WTC11 (cell line): ENCODE measurements at regions not wholly inside any gene's neighbourhood (a gene's known extent, or its start where the extent isn't known, plus 50 kb on each side); places are given as distances from the start of the nearest gene placed in this dataset.

Source experiments
- ATAC-seq: fragments of 200-7000 bp; cut with Tn5 transposase; 2 replicates; pipeline ENCODE4 v1.10.0; 2021; ENCODE audit warnings: mild to moderate bottlenecking, moderate library complexity
- CTCF ChIA-PET: fragments of 300-600 bp; sonication (Branson Sonifier 250); formaldehyde crosslinking; loops from one replicate; lab custom pipeline; 2021; ENCODE audit warnings: antibody characterized with exemption; lab: Charles Lee
- POLR2A ChIA-PET: fragments of 350-600 bp; sonication (Branson Sonifier 250); formaldehyde crosslinking; loops from one replicate; lab custom pipeline; 2021; ENCODE audit warnings: antibody characterized with exemption; lab: Charles Lee
- DNase-seq: peaks from one replicate; pipeline ENCODE4 v3.0.0; 2021; ENCODE audit warnings: low spot score
- H3K27ac Mint-ChIP-seq: 2 replicates; pipeline ENCODE4 v1.8.0; 2021; ENCODE audit warnings: mixed read lengths
- H3K27me3 Mint-ChIP-seq: 2 replicates; pipeline ENCODE4 v1.8.0; 2021; ENCODE audit warnings: low read depth, mild to moderate bottlenecking, moderate library complexity, mixed read lengths
- H3K36me3 Mint-ChIP-seq: 2 replicates; pipeline ENCODE4 v1.8.0; 2021; ENCODE audit warnings: mixed read lengths
- H3K4me1 Mint-ChIP-seq: 2 replicates; pipeline ENCODE4 v1.8.0; 2022; ENCODE audit warnings: mixed read lengths
- H3K4me3 Mint-ChIP-seq: 2 replicates; pipeline ENCODE4 v1.8.0; 2021; ENCODE audit warnings: mild to moderate bottlenecking, moderate library complexity, mixed read lengths
- H3K9me3 Mint-ChIP-seq: 2 replicates; pipeline ENCODE4 v1.8.0; 2021; ENCODE audit warnings: mixed read lengths
- E2F1 ChIP-seq: sonication (generic); formaldehyde crosslinking; IDR thresholded peaks from 2 replicates; pipeline ENCODE4 v1.8.0; 2022; ENCODE audit warnings: mild to moderate bottlenecking, missing genetic modification reagents
- ELF4 ChIP-seq: sonication (generic); formaldehyde crosslinking; IDR thresholded peaks from 2 replicates; pipeline ENCODE4 v1.8.1; 2022; ENCODE audit warnings: low read depth, mild to moderate bottlenecking, moderate library complexity, missing genetic modification reagents
- EMX1 ChIP-seq: fragments of 250-450 bp; sonication (Bioruptor Pico); IDR thresholded peaks from 2 replicates; pipeline ENCODE4 v1.8.0; 2021; ENCODE audit warnings: mild to moderate bottlenecking
- FOXJ3 ChIP-seq: sonication (generic); formaldehyde crosslinking; IDR thresholded peaks from 2 replicates; pipeline ENCODE4 v1.9.0; 2021; ENCODE audit warnings: missing genetic modification reagents, mild to moderate bottlenecking, borderline replicate concordance
- FOXK1 ChIP-seq: sonication (generic); formaldehyde crosslinking; IDR thresholded peaks from 2 replicates; pipeline ENCODE4 v1.8.0; 2022; ENCODE audit warnings: mild to moderate bottlenecking, moderate library complexity, missing genetic modification reagents
- MLX ChIP-seq: sonication (generic); formaldehyde crosslinking; IDR thresholded peaks from 2 replicates; pipeline ENCODE4 v1.8.1; 2023; ENCODE audit warnings: mild to moderate bottlenecking, missing genetic modification reagents, moderate library complexity
- NFATC4 ChIP-seq: fragments of 250-450 bp; sonication (Bioruptor Pico); IDR thresholded peaks from 2 replicates; pipeline ENCODE4 v1.9.0; 2021; ENCODE audit warnings: mild to moderate bottlenecking
- NFE2L1 ChIP-seq: sonication (generic); formaldehyde crosslinking; IDR thresholded peaks from 2 replicates; pipeline ENCODE4 v1.8.1; 2023; ENCODE audit warnings: missing genetic modification reagents
- NR1H2 ChIP-seq: sonication (generic); formaldehyde crosslinking; IDR thresholded peaks from 2 replicates; pipeline ENCODE4 v1.9.0; 2021; ENCODE audit warnings: mild to moderate bottlenecking, moderate library complexity, missing genetic modification reagents
- RORB ChIP-seq: fragments of 250-450 bp; sonication (Bioruptor Pico); IDR thresholded peaks from 2 replicates; pipeline ENCODE4 v1.9.0; 2021; ENCODE audit warnings: mild to moderate bottlenecking
- SOX15 ChIP-seq: fragments of 250-450 bp; sonication (Bioruptor Pico); IDR thresholded peaks from 2 replicates; pipeline ENCODE4 v1.9.0; 2021; ENCODE audit warnings: mild to moderate bottlenecking
- TP53 ChIP-seq: sonication (generic); formaldehyde crosslinking; IDR thresholded peaks from 2 replicates; pipeline ENCODE4 v1.8.1; 2023; ENCODE audit warnings: mild to moderate bottlenecking, missing genetic modification reagents
- ZBTB21 ChIP-seq: sonication (generic); formaldehyde crosslinking; IDR thresholded peaks from 2 replicates; pipeline ENCODE4 v1.8.1; 2023; ENCODE audit warnings: mild to moderate bottlenecking, missing genetic modification reagents, borderline replicate concordance
- ZNF138 ChIP-seq: sonication (generic); formaldehyde crosslinking; conservative IDR thresholded peaks from 2 replicates; pipeline ENCODE4 v1.8.1; 2022; ENCODE audit warnings: mild to moderate bottlenecking, moderate library complexity, missing genetic modification reagents
- ZNF219 ChIP-seq: sonication (generic); formaldehyde crosslinking; IDR thresholded peaks from 2 replicates; pipeline ENCODE4 v1.8.0; 2023; ENCODE audit warnings: missing genetic modification reagents, mild to moderate bottlenecking, borderline replicate concordance
- ZNF512 ChIP-seq: sonication (generic); formaldehyde crosslinking; IDR thresholded peaks from 2 replicates; pipeline ENCODE4 v1.8.1; 2022; ENCODE audit warnings: missing genetic modification reagents, borderline replicate concordance
- TF ChIP-seq, protein P1 (sequence below): sonication (generic); formaldehyde crosslinking; IDR thresholded peaks from 2 replicates; pipeline ENCODE4 v1.8.0; 2023; ENCODE audit warnings: missing genetic modification reagents
- TF ChIP-seq, protein P2 (sequence below): sonication (generic); formaldehyde crosslinking; IDR thresholded peaks from 2 replicates; pipeline ENCODE4 v1.8.1; 2022; ENCODE audit warnings: mild to moderate bottlenecking, moderate library complexity, missing genetic modification reagents
- TF ChIP-seq, protein P3 (sequence below): sonication (generic); formaldehyde crosslinking; IDR thresholded peaks from 2 replicates; pipeline ENCODE4 v1.8.1; 2023; ENCODE audit warnings: mild to moderate bottlenecking, missing genetic modification reagents
- TF ChIP-seq, protein P4 (sequence below): sonication (generic); formaldehyde crosslinking; IDR thresholded peaks from 2 replicates; pipeline ENCODE4 v1.8.1; 2022; ENCODE audit warnings: low read depth, missing genetic modification reagents, borderline replicate concordance

- no peak for TF ChIP-seq ZNF138 (CRISPR knock-in tag)
- TF ChIP-seq, protein P1, sequence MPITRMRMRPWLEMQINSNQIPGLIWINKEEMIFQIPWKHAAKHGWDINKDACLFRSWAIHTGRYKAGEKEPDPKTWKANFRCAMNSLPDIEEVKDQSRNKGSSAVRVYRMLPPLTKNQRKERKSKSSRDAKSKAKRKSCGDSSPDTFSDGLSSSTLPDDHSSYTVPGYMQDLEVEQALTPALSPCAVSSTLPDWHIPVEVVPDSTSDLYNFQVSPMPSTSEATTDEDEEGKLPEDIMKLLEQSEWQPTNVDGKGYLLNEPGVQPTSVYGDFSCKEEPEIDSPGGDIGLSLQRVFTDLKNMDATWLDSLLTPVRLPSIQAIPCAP: no peak
- no peak for TF ChIP-seq NR1H2 (CRISPR knock-in tag)
These were observed 124.5 kb upstream of the IPO9 start (continued) for GRCh38 chr1:201704439-201704792.

DNA sequence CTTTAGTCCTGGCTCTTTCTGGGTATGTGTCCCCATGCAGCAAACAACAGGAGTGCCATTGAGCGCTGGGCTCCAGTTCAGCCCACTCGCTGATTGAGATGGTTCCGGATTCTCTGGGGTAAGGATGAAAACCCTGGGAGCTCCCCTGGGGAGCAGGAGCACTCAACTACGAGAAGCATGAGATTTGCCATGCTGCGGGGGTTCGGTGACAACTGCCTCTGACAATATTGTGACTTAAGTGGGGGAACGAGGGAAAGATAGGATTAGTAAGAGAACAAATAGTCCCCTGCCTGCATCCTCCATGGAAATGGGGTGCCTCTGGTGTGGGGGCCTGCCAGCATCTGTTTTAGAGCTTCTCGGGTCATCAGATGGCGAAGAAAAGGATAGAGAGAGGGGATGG, 123.6 kb upstream of the IPO9 start:
- H3K4me3 Mint-ChIP-seq: no peak overlapping the region

DNA sequence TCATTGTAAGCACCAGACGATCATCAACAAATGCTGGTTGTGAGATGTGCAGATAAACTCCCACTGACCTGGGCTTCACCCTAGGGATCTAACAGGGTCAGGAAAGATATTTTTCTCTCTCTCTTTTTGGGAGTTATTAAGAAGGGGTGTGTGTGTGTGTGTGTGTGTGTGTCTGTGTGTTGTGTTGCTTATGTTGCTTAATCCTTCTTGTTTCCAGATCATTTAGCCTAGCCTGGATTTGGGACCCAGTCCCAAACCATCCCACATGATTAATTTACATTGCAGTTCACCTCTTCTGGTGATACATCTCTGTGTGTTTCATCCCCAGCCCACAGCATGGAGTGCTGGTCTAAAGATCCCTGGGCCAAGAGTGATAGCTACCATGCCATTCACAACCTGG, 122.8 kb upstream of the IPO9 start:
- Mint-ChIP-seq H3K27me3 (no peaks in the 10 kb centered on the region), H3K36me3 (peaks cover 9% of the 10 kb centered on the region), H3K9me3 (peaks cover 8% of the 10 kb centered on the region), H3K4me3 (no peak overlapping the region), H3K4me1 (peaks cover 29% of the 10 kb centered on the region), H3K27ac (no peak overlapping the region)
- ChIA-PET POLR2A (no interaction called here), CTCF (interaction anchor here (1.0 to 15.4 kb wide), 4 partner anchors 32 to 225 kb away, joined by 3 to 378 read pairs (median 79); no protein-coding TSS in a partner anchor)
- ATAC-seq (no peak), DNase-seq (no peak)
- TF ChIP-seq ZBTB21 (CRISPR knock-in tag) (no peak), EMX1 (CRISPR knock-in tag) (no peak), NFATC4 (no peak), MLX (CRISPR knock-in tag) (no peak), FOXK1 (CRISPR knock-in tag) (no peak), ELF4 (CRISPR knock-in tag) (no peak), NFE2L1 (no peak), RORB (CRISPR knock-in tag) (no peak), SOX15 (CRISPR knock-in tag) (no peak), ZNF219 (CRISPR knock-in tag) (no peak), FOXJ3 (CRISPR knock-in tag) (no peak), TP53 (CRISPR knock-in tag) (no peak)
- TF ChIP-seq, protein P2, sequence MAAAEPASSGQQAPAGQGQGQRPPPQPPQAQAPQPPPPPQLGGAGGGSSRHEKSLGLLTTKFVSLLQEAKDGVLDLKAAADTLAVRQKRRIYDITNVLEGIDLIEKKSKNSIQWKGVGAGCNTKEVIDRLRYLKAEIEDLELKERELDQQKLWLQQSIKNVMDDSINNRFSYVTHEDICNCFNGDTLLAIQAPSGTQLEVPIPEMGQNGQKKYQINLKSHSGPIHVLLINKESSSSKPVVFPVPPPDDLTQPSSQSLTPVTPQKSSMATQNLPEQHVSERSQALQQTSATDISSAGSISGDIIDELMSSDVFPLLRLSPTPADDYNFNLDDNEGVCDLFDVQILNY (CRISPR knock-in tag): no peak

More for the DNA sequence above, 123.6 kb upstream of the IPO9 start:
- no peak for ATAC-seq
- no peak for DNase-seq
- peaks cover 8% of the 10 kb centered on the region for H3K9me3 Mint-ChIP-seq
- ChIA-PET POLR2A (no interaction called here), CTCF (interaction anchor here (0.7 to 15.4 kb wide), 6 partner anchors 12 to 224 kb away, joined by 3 to 378 read pairs (median 26); no protein-coding TSS in a partner anchor)
- no peak overlapping the region for H3K27ac Mint-ChIP-seq
- H3K4me1 Mint-ChIP-seq: peaks cover 29% of the 10 kb centered on the region
- TF ChIP-seq E2F1 (no peak), ZNF512 (no peak), TP53 (CRISPR knock-in tag) (no peak), NFE2L1 (no peak)
- TF ChIP-seq, protein P3, sequence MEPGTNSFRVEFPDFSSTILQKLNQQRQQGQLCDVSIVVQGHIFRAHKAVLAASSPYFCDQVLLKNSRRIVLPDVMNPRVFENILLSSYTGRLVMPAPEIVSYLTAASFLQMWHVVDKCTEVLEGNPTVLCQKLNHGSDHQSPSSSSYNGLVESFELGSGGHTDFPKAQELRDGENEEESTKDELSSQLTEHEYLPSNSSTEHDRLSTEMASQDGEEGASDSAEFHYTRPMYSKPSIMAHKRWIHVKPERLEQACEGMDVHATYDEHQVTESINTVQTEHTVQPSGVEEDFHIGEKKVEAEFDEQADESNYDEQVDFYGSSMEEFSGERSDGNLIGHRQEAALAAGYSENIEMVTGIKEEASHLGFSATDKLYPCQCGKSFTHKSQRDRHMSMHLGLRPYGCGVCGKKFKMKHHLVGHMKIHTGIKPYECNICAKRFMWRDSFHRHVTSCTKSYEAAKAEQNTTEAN: no peak
- TF ChIP-seq, protein P4, sequence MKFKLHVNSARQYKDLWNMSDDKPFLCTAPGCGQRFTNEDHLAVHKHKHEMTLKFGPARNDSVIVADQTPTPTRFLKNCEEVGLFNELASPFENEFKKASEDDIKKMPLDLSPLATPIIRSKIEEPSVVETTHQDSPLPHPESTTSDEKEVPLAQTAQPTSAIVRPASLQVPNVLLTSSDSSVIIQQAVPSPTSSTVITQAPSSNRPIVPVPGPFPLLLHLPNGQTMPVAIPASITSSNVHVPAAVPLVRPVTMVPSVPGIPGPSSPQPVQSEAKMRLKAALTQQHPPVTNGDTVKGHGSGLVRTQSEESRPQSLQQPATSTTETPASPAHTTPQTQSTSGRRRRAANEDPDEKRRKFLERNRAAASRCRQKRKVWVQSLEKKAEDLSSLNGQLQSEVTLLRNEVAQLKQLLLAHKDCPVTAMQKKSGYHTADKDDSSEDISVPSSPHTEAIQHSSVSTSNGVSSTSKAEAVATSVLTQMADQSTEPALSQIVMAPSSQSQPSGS (CRISPR knock-in tag): no peak
- H3K36me3 Mint-ChIP-seq: peaks cover 9% of the 10 kb centered on the region
- no peaks in the 10 kb centered on the region for H3K27me3 Mint-ChIP-seq
